SW480 (cell line): ENCODE measurements at regions not wholly inside any gene's neighbourhood (a gene's known extent, or its start where the extent isn't known, plus 50 kb on each side); places are given as distances from the start of the nearest gene placed in this dataset.
A peak's percentile ranks its signal among the peaks of the same experiment; 100 is the strongest.
"Not testable (repeated sequence)": the region's sequence is repeated elsewhere in the genome, so short reads cannot be mapped to it uniquely, and the experiment has no call there.

Source experiments
- DNase-seq: peaks from one replicate; pipeline ENCODE4 v3.0.0-alpha.2; 2016; ENCODE audit warnings: low spot score

DNA sequence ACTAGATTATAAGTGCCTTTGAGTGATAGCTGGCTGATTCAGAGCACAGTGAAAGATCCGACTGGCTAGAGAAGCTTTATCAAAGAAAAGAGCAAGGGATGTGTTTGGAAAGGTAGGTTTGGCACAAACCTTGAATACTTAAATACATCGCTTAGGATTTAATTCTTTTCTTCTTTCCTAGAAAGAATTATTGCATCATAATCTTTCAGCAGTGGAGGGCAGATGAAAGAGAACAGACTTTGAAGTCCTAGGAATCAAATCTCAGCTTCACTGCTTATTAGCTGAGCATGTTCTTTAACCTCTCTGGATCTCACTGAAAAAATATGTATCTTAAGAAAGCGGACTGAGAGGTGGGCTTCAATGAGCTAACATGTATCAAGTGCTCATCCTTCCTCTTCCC, 122.8 kb downstream of the ZNF365 start:
- no peak for DNase-seq

DNA sequence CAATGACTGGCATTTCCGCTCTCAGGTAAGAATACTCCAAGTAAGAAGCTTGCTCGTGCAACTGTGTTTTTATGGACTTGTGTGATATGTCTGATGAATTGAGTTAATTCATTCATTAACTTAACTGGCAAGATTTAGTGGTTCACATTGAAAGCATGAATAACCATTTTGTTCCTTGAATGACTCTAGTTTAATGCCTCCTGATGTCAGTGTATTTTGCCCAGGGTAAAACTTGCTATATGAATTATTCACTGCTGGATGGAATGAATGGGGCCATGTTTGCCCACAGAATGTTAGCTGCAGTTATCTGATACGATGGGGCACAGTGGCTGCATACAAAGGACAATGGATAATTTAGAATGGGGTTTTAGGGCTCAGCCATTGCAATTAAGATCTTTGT, 124.1 kb downstream of the ZNF365 start:
- DNase-seq, result no peak

GRCh38 chr10:62500116-62500515, 125.9 kb downstream of the ZNF365 start:
- DNase-seq, result not testable (repeated sequence)

DNA sequence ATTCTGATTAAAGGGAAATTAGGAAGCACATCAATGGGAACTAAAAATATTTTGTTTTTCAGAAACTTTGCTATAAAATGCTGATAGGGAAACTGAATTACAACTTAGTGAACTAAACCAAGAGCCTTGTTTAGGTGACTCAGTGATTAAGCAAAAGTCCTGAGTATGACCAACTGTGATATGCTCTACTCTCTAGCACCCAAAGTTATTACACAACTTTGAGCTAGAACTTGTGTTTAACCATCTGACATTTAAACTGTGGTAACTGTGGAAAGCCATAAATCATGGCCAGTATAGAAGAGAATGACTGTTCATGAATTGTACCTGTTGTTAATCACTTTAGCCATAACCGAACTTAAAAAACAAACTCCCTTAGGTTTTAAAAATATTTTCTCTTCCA, 127.4 kb downstream of the ZNF365 start:
- no peak for DNase-seq

DNA sequence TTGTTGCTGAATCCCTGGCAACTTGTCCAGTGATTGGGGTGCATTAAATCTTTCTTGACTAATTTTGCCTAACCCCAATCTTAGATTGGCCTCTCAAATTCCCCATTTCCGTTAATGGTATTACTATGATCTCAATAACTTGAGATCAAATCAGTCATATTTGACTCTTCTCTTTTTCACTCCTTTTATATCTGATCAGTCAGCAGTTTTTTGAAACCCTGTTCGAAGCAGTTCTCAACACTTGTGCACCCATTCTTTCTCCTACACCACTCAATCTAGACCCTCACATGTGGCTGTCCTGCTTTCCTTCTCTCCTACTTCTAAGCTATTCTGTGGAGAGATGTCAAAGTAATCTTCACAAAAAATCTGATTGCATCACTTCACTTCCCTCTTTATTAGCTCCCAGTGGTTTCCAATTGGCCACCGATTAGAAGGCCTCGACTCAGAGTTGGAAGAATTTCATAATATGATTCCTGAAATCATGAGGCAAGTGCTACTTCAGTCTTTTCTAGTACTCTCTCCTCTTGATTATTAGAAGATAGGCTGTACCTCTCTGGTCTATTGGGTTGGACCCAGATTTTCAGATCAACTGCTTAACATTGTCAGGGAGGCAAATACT, 128.9 kb downstream of the ZNF365 start:
- DNase-seq, result no peak

GRCh38 chr10:62503872-62504271, 129.7 kb downstream of the ZNF365 start:
- no peak for DNase-seq

GRCh38 chr10:62506371-62506770, 132.2 kb downstream of the ZNF365 start:
- no peak for DNase-seq

GRCh38 chr10:62511238-62511637, 137.1 kb downstream of the ZNF365 start:
- no peak for DNase-seq

DNA sequence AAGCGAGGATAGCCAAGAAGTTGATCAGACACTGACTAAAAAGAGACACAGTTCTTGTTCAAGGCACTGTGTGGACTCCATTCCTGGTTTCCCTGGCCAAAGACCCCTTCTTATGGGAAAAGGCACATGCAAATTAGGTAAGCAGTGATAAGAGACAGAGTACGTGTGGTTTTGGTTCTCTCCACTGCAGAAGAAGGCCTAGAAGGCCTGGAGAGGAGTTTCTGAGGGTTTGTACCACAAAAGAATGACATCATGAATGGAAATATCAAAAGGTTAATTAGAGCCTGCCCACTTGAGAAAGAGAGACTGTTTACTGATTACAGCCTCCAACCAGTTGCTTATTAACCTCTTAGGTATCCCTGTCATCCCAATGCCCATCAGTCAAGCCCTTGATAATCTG, 137.5 kb downstream of the ZNF365 start:
- DNase-seq, result no peak

- DNase-seq, result no peak
Measured at GRCh38 chr10:62512732-62513475, 138.7 kb downstream of the ZNF365 start.

DNA sequence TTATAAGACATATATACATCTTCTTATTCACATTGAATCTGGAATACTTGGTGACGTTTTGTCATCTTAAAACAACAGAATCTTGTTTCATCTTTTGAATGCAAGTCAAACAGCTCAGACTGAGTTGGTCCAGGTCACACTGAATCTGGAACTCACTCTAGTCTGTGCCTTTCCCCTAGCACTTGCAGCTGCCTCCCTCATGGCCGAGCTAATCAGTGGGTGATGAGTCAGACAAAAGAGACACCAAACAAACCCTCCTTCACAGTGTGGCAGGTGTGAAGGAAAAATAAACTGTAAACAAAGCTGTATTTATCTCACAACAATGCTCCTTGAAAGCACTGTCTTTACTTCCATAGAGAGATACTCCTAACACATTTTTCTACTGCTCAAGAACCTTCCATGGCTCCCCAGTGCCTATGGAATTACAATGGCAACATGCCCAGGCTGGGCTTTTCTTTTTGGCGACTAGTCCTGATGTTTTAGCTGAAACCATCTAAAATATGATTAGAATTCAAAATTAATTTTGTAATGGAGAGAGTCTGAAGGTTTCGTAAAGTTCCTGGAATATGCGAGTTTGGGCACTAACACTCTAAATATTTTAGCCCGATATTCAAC, 140.0 kb downstream of the ZNF365 start:
- DNase-seq, result peak; percentile 2

DNA sequence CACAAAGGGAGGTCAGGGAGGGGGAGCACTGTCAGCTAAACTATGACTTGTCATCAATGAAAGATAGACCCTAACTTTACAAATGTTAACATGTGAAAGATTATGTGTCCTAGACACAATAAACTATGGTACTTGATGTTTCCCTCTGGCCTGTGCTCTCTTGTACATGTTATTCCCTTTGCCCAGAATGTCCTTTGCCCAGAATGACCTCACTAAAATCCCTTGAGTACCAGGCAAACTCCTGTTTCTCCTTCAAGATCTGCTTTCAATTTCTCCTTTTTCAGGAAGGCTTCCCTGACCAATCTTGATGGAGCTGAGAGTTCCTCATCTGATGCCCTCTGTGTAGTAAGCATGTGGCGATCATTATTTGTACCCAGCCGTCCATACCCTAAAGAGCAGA, 143.1 kb downstream of the ZNF365 start:
- no peak for DNase-seq

GRCh38 chr10:62527019-62527827, 153.1 kb downstream of the ZNF365 start:
- no peak for DNase-seq

DNA sequence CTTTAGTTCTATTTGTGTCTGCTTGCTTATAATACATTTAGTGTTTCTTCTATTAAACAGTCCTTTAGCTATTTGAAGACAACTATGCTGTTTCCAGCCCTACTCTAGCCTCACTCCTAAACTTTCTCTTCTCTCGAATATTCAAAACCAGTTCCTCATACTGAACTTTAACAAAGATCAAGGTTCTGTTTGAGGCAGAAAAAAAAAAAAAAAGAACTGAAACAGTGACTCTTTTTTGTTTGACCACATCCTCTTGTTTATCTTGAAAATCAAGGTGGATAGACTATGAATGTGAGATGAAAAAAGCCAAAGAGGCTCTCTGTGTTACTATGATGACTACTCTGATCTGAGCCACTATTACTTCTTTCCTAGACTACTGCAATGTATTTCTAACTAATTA, 154.3 kb downstream of the ZNF365 start:
- DNase-seq, result no peak

GRCh38 chr10:62529396-62529795, 155.2 kb downstream of the ZNF365 start:
- DNase-seq, result no peak

GRCh38 chr10:62534031-62534430, 159.9 kb downstream of the ZNF365 start:
- DNase-seq, result no peak

- DNase-seq, result no peak
Measured at GRCh38 chr10:62538606-62539005, 164.4 kb downstream of the ZNF365 start.

GRCh38 chr10:62540389-62540788, 166.2 kb downstream of the ZNF365 start:
- DNase-seq, result no peak

- DNase-seq, result no peak
Measured at GRCh38 chr10:62541811-62542210, 167.6 kb downstream of the ZNF365 start.

- DNase-seq, result no peak
Measured at GRCh38 chr10:62543571-62544355, 169.6 kb downstream of the ZNF365 start.

- DNase-seq, result no peak
Measured at GRCh38 chr10:62545160-62546066, 171.2 kb downstream of the ZNF365 start.
